OCI-LY1 (cell line): ENCODE measurements at regions not wholly inside any gene's neighbourhood (a gene's known extent, or its start where the extent isn't known, plus 50 kb on each side); places are given as distances from the start of the nearest gene placed in this dataset.
"Not testable (repeated sequence)": the region's sequence is repeated elsewhere in the genome, so short reads cannot be mapped to it uniquely, and the experiment has no call there.

Experiments used
- H2AFZ ChIP-seq: fragments of 200-600 bp; sonication (generic), shearing (Covaris generic); 2 replicates; pipeline ENCODE4 v1.6.0; 2014; ENCODE audit warnings: antibody characterized with exemption, mild to moderate bottlenecking, low read length
- H3F3A ChIP-seq: fragments of 200-600 bp; sonication (generic), shearing (Covaris generic); 2 replicates; pipeline ENCODE4 v1.6.0; 2014; ENCODE audit warnings: mild to moderate bottlenecking, antibody characterized with exemption, low read length, moderate library complexity; ENCODE audit not compliant: insufficient read depth
- H3K27ac ChIP-seq: fragments of 200-600 bp; sonication (generic); 2 replicates; pipeline ENCODE4 v1.5.1; 2014; ENCODE audit warnings: low read length, mixed run types, mild to moderate bottlenecking, low read depth; ENCODE audit not compliant: poor library complexity, severe bottlenecking
- H3K27me3 ChIP-seq: fragments of 200-600 bp; sonication (generic); 2 replicates; pipeline ENCODE4 v1.6.0; 2014; ENCODE audit warnings: antibody characterized with exemption, mild to moderate bottlenecking, low read length, moderate library complexity; ENCODE audit not compliant: insufficient read depth
- H3K36me3 ChIP-seq: fragments of 200-600 bp; sonication (generic); 2 replicates; pipeline ENCODE4 v1.6.1; 2014; ENCODE audit warnings: mild to moderate bottlenecking, antibody characterized with exemption, low read length, moderate library complexity, mixed read lengths; ENCODE audit not compliant: insufficient read depth
- H3K4me1 ChIP-seq: fragments of 200-600 bp; sonication (generic); 2 replicates; pipeline ENCODE4 v1.5.1; 2014; ENCODE audit warnings: mild to moderate bottlenecking, low read length, moderate library complexity; ENCODE audit not compliant: insufficient read depth, severe bottlenecking
- H3K4me2 ChIP-seq: fragments of 200-600 bp; sonication (generic), shearing (Covaris generic); 2 replicates; pipeline ENCODE4 v1.6.1; 2014; ENCODE audit warnings: low read length
- H3K4me3 ChIP-seq: fragments of 200-600 bp; sonication (generic); 2 replicates; pipeline ENCODE4 v1.5.1; 2014; ENCODE audit warnings: low read length, low read depth, mild to moderate bottlenecking, mixed read lengths; ENCODE audit not compliant: poor library complexity, severe bottlenecking
- H3K79me2 ChIP-seq: fragments of 200-600 bp; shearing (Covaris generic); 2 replicates; pipeline ENCODE4 v1.6.1; 2016; ENCODE audit warnings: mixed run types, low read length, mixed read lengths; ENCODE audit not compliant: insufficient read depth
- H3K9ac ChIP-seq: fragments of 200-600 bp; sonication (generic), shearing (Covaris generic); 2 replicates; pipeline ENCODE4 v1.6.1; 2014; ENCODE audit warnings: mild to moderate bottlenecking, low read length, mixed read lengths
- H3K9me2 ChIP-seq: fragments of 200-600 bp; sonication (generic), shearing (Covaris generic); 2 replicates; pipeline ENCODE4 v1.6.1; 2014; ENCODE audit warnings: low read depth, mild to moderate bottlenecking, low read length, mixed read lengths
- H3K9me3 ChIP-seq: fragments of 200-600 bp; shearing (Covaris generic); 2 replicates; pipeline ENCODE4 v1.6.1; 2014; ENCODE audit warnings: low read length, mixed read lengths
- H4K20me1 ChIP-seq: fragments of 200-600 bp; sonication (generic), shearing (Covaris generic); 2 replicates; pipeline ENCODE4 v1.6.0; 2016; ENCODE audit warnings: mild to moderate bottlenecking, low read length; ENCODE audit not compliant: insufficient read depth
- EZH2 ChIP-seq: fragments of 200-600 bp; sonication (generic), shearing (Covaris generic); IDR thresholded peaks from 2 replicates; pipeline ENCODE4 v1.8.0; 2017; ENCODE audit warnings: borderline replicate concordance, mixed run types, mild to moderate bottlenecking, antibody characterized with exemption, low read length, moderate library complexity, mixed read lengths
- TF ChIP-seq, protein P1 (sequence below): fragments of 200-600 bp; sonication (generic), shearing (Covaris generic); IDR thresholded peaks from 2 replicates; pipeline ENCODE4 v1.5.1; 2017; ENCODE audit warnings: mild to moderate bottlenecking, antibody characterized with exemption, low read length, moderate library complexity, mixed read lengths

DNA sequence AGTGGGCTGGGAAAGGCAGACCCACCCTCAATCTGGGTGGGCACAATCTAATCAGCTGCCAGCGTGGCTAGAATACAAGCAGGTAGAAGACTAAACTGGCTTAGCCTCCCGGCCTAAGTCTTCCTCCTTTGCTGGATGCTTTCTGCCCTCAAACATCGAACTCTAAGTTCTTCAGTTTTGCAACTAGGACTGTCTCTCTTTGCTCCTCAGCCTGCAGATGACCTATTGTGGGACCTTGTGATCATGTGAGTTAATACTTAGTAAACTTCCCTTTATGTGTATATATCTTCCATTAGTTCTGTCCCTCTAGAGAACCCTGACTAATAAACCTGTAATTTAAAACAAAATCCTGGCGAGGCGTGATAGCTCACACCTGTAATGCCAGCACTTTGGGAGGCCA, 51.8 kb upstream of the SLC39A8 start:
- not testable (repeated sequence) for H3K9me3 ChIP-seq, H3K9ac ChIP-seq, H3K4me2 ChIP-seq, H3K79me2 ChIP-seq, H4K20me1 ChIP-seq, H3K27ac ChIP-seq, H3K4me3 ChIP-seq, H3K4me1 ChIP-seq, H3K27me3 ChIP-seq, H2AFZ ChIP-seq, H3K36me3 ChIP-seq, H3K9me2 ChIP-seq, H3F3A ChIP-seq

DNA sequence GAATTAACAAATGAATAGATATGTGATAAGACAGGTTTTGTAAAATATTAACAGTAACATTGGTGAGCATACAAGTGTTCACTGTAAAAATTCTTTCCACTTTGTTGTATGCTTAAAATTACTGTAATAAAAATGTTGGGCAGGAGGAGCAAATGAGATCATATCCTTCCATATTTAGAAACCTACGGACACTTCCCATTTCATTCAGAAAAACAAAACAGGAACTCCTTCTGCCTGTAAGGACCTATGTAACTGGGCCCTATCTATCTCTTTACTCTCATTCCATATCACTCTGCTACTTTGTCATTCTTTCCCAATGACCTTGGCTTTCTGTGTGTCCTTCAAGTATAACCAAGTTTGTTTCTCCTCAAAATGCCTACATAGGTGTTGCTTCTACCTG, 53.7 kb upstream of the SLC39A8 start:
- no peak overlapping the region for H3K4me3 ChIP-seq
- H3F3A ChIP-seq = no peaks in the 10 kb centered on the region
- H3K4me1 ChIP-seq = no peaks in the 10 kb centered on the region
- TF ChIP-seq, protein P1, sequence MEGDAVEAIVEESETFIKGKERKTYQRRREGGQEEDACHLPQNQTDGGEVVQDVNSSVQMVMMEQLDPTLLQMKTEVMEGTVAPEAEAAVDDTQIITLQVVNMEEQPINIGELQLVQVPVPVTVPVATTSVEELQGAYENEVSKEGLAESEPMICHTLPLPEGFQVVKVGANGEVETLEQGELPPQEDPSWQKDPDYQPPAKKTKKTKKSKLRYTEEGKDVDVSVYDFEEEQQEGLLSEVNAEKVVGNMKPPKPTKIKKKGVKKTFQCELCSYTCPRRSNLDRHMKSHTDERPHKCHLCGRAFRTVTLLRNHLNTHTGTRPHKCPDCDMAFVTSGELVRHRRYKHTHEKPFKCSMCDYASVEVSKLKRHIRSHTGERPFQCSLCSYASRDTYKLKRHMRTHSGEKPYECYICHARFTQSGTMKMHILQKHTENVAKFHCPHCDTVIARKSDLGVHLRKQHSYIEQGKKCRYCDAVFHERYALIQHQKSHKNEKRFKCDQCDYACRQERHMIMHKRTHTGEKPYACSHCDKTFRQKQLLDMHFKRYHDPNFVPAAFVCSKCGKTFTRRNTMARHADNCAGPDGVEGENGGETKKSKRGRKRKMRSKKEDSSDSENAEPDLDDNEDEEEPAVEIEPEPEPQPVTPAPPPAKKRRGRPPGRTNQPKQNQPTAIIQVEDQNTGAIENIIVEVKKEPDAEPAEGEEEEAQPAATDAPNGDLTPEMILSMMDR = no peak
- TF ChIP-seq EZH2 = no peak
- no peaks in the 10 kb centered on the region for H3K36me3 ChIP-seq
- H3K4me2 ChIP-seq = no peak overlapping the region
- no peaks in the 10 kb centered on the region for H3K79me2 ChIP-seq
- no peaks in the 10 kb centered on the region for H3K27me3 ChIP-seq
- no peak overlapping the region for H3K9ac ChIP-seq
- H3K9me3 ChIP-seq = no peaks in the 10 kb centered on the region
- H4K20me1 ChIP-seq = no peaks in the 10 kb centered on the region
- H3K9me2 ChIP-seq = no peaks in the 10 kb centered on the region
- no peak overlapping the region for H2AFZ ChIP-seq
- H3K27ac ChIP-seq = no peak overlapping the region

DNA sequence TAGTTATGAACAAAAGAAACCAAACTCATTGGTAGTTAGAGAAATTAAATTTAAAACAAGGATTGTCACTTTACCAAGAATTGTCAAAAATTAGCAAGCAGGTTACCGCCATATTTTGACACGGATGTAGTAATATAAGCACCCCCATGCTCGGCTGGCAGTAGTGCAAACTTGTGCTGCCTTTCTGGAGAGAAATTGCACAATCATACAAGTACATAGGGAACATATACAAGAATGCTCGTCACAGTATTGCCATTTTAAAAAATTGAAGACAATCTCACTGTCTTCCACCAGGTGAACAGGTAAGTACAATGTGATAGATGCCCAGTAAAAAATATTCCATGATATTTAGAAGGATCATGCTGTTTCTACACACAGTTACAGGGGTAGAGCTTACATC, 55.6 kb upstream of the SLC39A8 start:
- Histone ChIP-seq H3K27ac (no peak overlapping the region), H3K27me3 (no peaks in the 10 kb centered on the region), H2AFZ (no peak overlapping the region), H3K9me2 (no peaks in the 10 kb centered on the region), H3K4me1 (no peaks in the 10 kb centered on the region), H3K79me2 (no peaks in the 10 kb centered on the region), H3K4me2 (no peak overlapping the region), H3F3A (no peaks in the 10 kb centered on the region), H3K9me3 (no peaks in the 10 kb centered on the region), H3K36me3 (no peaks in the 10 kb centered on the region), H3K9ac (no peak overlapping the region), H4K20me1 (no peaks in the 10 kb centered on the region), H3K4me3 (no peak overlapping the region)
- TF ChIP-seq, protein P1 = no peak
- TF ChIP-seq EZH2 = no peak

DNA sequence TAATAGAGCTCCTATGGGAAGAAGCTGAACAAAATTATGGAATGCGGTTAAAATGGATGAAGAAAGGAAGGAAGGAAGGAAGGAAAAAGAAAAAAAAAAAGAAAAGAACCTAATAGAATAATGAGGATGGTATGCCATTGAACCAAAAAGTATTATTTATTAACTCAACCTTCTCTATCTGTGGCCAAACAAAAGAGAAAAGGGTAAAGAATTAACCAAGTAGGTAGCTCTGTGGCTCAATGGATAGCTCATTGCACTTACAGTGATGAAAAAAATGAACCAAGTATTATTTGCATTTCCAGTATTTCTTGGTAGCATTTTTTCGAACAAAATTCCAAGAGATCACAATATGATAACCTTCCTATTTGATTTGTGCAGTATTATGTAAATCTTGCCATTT, 56.9 kb upstream of the SLC39A8 start:
- Histone ChIP-seq H3K4me3 (no peak overlapping the region), H3K36me3 (no peaks in the 10 kb centered on the region), H3K4me2 (no peak overlapping the region), H3K9me2 (no peaks in the 10 kb centered on the region), H3F3A (no peaks in the 10 kb centered on the region), H3K79me2 (no peaks in the 10 kb centered on the region), H4K20me1 (no peaks in the 10 kb centered on the region), H3K9me3 (no peaks in the 10 kb centered on the region), H3K27me3 (no peaks in the 10 kb centered on the region), H3K9ac (no peak overlapping the region), H3K4me1 (no peaks in the 10 kb centered on the region), H2AFZ (no peak overlapping the region), H3K27ac (no peak overlapping the region)
- TF ChIP-seq EZH2 = no peak
- TF ChIP-seq, protein P1 = no peak
